ENCODE measurements at regions not wholly inside any gene's neighbourhood (a gene's known extent, or its start where the extent isn't known, plus 50 kb on each side); places are given as distances from the start of the nearest gene placed in this dataset.
"Not testable (repeated sequence)": the region's sequence is repeated elsewhere in the genome, so short reads cannot be mapped to it uniquely, and the experiment has no call there.

- DNase-seq = peak; percentile 75
These were observed 68.2 kb upstream of the VGLL4 start for GRCh38 chr3:11711876-11712275.

GRCh38 chr3:11709782-11710181, 66.1 kb upstream of the VGLL4 start:
- no peak for DNase-seq

- DNase-seq = not testable (repeated sequence)
These were observed 63.4 kb upstream of the VGLL4 start for GRCh38 chr3:11707084-11707483.

GRCh38 chr3:11706604-11707003, 62.9 kb upstream of the VGLL4 start:
- DNase-seq = peak; percentile 25

- DNase-seq = no peak
These were observed 61.3 kb upstream of the VGLL4 start for GRCh38 chr3:11705049-11705448.

- DNase-seq = no peak
These were observed 59.4 kb upstream of the VGLL4 start for GRCh38 chr3:11703146-11703545.

GRCh38 chr3:11699083-11699427, 55.3 kb upstream of the VGLL4 start:
- no peak for DNase-seq

- no peak for DNase-seq
These were observed 54.8 kb upstream of the VGLL4 start for GRCh38 chr3:11698326-11699082.

- no peak for DNase-seq
These were observed 54.0 kb upstream of the VGLL4 start for GRCh38 chr3:11697701-11698100.

GRCh38 chr3:11696054-11696453, 52.3 kb upstream of the VGLL4 start:
- DNase-seq = no peak

All from NCI-H524 treated with DMSO at 0.1 percent for 48 hours (cell line).